NCI-H82 treated with DMSO at 0.1 percent for 48 hours (cell line): ENCODE measurements at regions not wholly inside any gene's neighbourhood (a gene's known extent, or its start where the extent isn't known, plus 50 kb on each side); places are given as distances from the start of the nearest gene placed in this dataset.
A peak's percentile ranks its signal among the peaks of the same experiment; 100 is the strongest.

ENCODE experiments used
- DNase-seq: peaks from one replicate; lab custom pipeline; 2025; ENCODE audit not compliant: unreplicated experiment; lab: John Stamatoyannopoulos, UW

DNA sequence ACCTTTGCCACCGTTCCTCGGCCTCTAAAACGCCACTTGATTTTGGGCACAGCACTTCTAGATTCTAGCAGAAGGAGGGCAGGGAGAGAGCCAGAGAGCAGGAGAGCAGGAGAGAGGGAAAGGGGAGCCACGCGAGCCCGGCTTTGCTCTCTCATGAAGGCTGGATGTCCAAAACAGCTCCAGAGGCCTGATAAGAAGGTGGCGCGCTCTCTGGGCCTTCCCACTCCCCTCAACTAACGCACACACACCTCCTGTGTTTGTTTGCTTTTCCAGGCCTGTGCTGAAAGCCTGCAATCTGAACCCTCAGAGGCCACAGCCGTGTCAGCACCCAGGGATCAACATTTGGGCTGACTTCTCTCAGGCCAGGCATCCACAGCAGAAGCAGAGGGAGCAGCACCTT is 184.8 kb upstream of the SOX11 start:
- no peak for DNase-seq

DNA sequence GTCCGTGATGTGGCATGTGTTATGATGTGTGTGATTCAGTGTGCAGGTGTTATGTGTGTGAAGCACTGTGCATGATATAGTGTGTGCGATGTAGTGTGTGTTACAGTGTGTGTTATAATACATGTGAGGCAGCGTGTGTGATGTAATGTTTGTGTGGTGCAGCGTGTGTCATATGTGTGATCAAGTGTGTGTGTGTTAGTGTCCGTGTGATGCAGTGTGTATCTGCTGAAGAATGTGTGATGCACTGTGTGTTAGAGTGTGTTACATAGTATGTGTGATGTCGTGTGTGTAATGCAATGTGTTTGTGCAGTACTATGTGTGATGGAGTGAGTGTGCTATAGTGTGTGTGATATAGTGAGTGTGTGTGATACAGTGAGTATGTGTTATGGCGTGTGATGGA is 182.8 kb upstream of the SOX11 start:
- DNase-seq: no peak

DNA sequence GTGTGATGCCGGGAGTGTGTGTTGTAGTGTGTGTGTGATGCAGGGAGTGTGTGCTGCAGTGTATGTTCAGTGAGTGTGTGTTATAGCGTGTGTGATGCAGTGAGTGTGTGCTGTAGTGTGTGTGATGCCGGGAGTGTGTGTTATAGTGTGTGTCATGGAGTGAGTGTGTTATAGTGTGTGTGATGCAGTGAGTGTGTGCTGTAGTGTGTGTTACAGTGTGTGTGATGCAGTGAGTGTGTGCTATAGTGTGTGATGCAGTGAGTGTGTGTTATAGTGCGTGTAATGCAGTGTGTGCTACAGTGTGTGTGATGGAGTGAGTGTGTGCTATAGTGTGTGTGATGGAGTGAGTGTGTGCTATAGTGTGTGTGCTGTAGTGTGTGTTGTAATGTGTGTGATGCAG is 182.1 kb upstream of the SOX11 start:
- no peak for DNase-seq

DNA sequence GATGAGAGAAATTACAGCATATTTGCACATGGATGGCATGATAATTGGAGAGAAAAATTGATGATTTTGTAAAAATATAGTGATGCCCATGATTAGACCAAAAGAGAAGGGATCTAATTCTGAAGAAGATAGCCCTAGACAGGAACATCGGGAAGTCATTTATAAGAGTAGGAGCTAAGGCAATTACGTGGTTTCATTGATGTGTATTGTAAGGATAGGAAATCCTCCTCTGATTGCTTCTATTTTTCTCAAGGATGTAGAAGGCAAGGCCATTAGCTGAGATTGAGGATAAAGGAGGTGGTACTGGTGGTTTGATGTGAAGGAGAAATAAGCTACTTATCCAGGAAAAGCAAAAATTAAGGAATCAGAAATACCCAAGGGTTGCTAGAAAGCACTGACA is 176.5 kb upstream of the SOX11 start:
- DNase-seq: no peak

DNA sequence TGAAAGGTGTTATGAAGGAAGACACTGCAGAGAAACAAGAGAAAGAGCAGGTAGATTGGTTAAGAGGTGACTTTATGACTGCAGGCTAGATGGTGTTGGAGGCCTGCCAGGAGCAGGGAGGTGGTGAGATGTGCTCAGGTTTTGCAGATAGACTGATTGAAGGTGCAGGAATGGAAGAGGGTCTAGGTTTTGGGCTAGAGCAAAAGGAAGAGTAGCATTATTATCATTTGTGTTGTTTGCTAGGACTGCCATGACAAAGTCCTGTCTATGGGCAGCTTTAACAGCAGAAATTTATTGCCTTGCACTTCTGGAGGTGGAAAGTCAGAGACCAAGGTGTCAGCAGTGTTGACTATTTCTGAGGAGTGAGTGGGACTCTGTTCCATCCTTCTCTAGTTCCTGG is 172.9 kb upstream of the SOX11 start:
- no peak for DNase-seq

DNA sequence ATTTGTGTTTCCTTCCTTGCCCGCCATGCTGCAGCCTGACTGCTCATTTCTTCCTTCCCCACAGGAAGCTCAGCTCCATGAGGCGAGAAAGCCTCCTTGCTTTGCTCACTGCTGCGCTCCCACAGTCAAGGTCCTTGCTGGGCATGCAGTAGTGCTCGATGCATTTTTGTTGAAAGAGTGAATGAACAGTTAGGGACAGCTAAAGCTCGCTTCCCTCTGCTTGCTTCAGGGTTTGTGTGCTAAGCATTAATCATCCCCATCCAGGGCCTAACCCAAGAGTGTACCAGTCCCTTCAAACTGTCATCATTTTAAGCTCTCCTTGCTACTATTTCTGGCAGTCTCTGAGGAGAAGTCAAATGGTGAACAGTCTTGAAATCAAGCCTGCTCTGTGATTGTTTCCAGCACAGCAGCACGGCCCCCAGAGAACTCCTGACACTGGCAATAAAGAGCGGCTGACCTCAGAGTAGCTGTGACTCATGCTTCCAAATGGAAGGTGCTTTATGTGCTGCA is 171.7 kb upstream of the SOX11 start:
- no peak for DNase-seq

DNA sequence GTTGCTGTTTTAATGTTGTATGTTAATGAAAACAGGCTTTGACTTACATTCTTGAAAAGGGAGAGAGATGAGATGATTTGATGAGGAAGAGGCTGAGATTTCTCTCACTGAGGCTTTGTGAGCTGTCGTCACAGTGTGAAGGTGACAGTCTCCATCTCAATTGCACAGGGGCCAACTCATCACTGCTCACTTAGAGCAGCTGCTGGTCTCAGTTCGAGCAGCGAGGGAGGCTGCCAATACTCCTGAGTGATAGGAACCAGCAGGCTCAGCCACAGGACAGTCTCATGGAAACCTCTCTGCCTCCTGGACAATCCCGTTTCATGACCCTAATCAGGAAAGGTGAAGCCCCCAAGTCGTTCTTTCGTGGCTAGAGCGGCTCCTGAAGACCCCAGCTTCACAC is 170.7 kb upstream of the SOX11 start:
- no peak for DNase-seq

DNA sequence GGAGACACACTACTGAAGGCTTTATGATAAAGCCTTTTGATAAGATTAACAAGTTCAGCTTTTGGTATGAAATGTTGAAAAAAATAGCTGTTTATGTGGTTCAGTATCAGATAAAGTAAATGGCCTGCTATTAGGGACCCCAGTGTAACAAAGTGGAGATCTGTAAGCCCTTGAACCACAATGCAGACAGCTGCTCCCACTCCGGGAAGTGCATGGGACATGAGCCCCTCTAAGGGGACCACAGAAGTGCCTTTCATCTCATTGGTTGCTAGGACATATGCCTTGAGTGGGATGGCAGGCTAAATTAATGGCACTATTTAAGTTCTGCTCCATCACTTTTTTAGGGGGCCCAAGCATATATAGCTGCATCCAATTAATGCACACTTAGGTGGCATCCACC is 167.6 kb upstream of the SOX11 start:
- DNase-seq: no peak

DNA sequence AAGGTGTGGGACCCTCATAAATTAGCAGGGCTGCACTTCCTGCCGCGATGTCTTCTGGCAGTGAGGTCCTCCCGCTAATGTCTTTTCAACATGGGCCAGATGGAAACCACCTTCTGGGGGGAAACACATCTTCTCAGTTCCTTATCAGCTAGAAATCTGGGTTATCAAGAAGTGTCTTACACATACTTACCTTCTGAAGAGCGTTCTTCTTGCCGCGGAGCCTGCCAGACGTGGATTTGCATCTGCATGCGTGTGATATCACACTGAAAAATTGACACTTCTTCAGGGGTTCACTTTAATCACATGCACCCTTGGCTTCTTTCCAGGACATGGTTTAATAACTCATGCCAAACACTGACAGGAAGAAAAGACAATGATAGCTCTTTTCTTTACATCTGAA is 163.5 kb upstream of the SOX11 start:
- no peak for DNase-seq

DNA sequence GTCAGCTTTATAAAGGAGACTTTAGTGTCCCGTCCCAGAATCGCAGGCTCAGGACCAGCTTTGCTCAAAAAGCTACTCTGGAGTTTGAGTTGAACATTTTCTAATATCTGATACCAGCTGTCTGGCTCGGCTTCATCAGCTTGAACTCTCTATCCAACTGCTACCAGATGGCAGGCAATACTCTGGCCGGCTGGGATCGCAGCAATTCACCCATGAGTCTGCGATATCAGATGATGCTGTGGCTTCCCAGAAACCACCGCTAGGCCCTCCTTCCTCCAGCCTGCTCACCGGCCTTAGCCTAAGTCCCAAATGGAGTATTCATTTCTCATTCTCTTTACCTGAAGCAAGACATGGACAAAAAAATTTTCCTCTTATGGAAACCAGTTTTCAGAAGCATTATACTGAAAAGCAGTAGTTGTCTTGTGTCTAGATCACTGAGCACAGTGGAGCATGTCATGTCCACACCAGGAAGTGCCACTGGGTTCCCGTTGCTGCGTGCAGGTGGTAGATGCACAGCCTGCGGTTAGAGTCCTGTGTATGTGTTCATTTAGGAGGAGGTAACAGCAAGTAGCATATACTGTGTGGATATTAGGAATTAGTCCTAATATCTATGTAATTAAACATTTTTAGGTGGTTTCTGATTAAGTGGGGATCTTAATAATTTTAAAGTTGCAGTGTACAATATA is 162.0 kb upstream of the SOX11 start:
- DNase-seq: peak; percentile 12

DNA sequence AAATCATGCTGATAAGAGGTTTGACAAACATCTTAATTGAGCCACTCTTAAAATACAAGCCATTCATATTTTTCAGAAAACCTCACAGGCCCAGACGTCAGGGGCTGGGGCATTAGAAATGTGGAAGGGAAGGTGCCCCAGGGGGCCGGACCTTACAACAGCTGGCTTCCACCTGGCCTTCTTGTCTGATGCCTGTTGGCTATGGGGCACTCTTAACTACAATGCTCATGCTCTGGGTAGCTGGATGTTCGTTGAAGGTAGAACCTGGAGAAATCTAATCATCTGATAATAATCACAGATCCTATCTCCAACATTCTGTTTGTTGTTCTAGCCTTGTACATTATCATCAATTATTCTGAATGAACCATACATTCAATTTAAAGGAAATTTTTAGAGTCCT is 156.9 kb upstream of the SOX11 start:
- DNase-seq: no peak

DNA sequence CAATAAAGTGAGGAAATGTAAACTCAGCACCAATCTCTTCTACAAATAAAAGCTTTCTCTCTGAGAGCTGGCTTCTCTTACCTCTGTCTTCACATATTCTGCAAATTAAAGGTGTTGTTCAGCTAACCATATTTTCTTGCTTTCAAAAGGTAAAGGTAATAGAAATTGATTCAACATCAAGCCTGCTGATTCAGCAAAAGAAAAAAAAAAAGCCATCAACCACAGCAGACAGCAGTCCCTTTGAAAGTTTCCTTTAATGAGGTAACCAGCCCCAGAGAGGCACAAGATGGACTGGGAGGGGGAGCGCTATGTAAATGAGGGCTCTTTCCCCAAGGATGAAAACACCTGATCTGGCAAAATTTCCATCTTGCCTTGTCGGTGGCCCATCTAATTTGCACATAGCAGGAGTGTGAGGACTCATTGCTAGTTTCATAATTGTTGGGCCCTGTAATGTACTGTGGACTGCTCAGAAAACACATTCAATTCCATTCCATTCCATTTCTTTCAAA is 154.9 kb upstream of the SOX11 start:
- no peak for DNase-seq

DNA sequence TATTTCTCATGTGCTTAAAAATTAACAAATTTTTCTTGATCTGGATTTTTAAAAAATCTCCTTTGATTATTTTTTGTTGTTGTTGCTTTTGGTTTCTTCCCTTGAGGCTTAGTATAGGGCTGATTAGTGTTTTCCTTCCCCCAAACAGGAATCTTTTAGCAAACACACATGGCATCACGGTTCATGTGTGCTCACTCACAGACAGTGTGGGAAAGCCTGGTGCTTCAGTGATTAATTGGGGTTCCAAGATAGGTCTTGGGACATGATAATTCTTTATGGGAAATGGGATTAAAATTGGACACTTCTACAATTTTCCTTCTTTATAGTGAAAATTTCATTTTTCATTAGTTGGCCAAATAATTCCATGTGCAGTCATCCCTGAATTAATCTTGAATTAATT is 153.9 kb upstream of the SOX11 start:
- DNase-seq: no peak

DNA sequence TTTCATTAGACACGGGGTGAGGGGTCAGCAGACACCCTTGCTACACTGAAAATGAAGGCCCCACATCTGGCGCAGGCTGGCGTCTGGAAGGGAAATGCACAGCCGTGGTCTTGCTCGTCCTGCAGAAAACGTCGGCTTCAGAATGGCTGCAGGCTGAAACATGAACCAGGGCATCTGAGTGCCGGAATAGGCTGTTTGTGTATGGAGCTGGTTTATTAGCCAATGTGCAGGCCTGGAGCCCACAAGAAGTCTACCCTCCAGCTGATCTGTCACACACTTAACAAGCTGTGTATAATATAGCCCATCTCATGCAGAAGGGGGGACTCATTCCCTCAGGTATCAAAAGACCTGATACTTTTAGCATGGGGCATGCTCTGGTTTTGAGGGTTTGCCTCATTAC is 153.4 kb upstream of the SOX11 start:
- DNase-seq: no peak

DNA sequence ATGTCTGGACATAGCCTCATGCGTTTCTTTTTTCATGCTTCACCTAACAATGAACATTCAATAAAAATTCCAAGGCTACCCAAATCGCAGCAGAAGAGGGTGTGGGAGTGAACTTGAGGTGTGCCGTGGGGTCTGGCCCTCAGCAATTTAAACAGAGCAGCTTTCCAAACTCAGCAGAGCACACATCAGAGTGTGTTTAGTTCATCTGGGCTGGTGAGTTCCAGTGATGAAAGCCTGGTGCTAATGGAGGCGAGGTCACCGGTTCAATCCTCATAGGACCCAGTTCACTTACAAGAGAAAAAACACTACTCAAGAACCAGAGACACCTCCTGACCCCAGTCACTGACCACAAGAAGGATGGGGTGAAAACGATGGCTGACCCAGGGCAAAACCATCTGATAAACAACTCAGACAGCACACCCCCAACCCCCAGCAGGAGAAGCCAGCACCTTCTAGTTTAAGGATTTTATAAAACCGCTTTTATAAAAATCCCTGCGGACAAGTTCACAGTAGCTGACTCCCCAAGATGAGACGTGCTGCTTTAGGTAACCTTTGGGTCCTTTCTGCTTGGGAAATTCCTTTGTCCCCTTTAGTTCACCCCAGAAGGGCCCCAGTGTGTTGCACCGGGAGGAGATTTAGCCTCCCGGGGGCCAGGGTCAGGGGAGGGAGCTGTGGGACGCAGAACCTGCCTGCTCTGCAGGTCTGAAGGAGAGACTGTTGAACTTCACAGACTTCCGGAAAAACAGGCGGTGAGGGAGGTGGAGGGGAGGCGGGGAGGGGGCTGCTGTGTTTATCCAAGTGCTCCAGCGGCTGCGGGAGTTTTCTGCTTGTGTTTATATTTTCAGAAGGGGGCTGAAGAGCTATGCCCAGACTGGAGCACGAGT is 152.7 kb upstream of the SOX11 start:
- DNase-seq: no peak

DNA sequence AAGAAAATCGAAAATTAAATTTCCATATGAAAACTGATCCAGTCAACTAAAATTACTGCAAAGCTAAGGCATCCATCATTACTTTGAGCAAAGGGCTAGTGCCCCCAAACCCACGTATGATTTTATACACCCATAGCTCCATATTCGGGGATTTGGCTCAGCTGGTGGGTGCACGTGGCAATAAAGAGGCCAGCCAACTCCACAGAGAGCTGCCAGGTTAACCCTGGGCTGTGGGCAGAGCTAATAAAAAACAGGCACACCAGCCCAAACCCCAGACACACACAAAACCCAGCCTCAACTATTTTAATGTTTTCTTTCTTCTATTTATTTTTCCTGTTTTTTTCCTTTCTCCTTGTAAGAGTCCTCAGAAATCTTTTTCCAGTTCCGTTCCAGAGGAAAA is 151.3 kb upstream of the SOX11 start:
- DNase-seq: no peak

DNA sequence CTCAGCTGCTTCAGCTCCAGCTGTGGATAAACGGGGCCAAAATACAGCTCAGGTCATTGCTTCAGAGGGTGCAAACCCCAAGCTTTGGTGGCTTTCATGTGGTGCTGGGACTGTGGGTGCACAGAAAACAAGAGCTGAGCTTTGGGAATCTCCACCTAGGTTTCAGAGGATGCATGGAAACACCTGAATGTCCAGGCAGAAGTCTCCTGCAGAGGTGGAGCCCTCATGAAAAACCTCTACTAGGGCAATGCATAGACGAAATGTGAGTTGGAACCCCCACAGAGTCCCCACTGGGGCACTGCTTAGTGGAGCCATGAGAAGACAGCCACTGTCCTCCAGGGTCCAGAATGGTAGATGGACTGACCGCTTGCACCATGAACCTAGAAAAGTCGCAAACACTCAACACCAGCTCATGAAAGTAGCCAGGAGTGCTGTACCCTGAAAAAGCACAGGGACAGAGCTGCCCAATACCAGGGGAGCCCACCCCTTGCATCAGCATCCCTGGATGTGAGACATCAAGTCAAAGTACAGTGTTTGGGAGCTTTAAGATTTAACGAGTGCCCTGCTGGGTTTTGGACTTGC is 147.9 kb upstream of the SOX11 start:
- DNase-seq: no peak

DNA sequence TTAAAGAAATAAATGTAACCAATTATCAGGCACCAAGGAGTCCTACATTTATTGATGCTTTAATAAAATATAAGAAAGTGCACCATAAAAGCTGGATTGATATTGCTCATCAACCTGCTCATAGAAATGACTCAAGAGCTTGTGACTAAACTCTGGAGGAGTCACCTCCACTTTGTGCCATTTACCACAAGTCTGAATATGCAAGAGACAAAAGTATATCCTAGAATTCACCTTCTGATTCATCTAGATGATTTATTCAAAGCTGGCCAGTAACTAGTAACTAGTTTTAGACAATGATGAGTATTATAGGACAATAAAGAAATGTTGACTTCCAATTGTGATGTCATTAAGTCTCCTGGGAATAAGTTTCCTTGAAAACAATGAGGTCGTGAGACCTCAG is 146.0 kb upstream of the SOX11 start:
- DNase-seq: no peak

DNA sequence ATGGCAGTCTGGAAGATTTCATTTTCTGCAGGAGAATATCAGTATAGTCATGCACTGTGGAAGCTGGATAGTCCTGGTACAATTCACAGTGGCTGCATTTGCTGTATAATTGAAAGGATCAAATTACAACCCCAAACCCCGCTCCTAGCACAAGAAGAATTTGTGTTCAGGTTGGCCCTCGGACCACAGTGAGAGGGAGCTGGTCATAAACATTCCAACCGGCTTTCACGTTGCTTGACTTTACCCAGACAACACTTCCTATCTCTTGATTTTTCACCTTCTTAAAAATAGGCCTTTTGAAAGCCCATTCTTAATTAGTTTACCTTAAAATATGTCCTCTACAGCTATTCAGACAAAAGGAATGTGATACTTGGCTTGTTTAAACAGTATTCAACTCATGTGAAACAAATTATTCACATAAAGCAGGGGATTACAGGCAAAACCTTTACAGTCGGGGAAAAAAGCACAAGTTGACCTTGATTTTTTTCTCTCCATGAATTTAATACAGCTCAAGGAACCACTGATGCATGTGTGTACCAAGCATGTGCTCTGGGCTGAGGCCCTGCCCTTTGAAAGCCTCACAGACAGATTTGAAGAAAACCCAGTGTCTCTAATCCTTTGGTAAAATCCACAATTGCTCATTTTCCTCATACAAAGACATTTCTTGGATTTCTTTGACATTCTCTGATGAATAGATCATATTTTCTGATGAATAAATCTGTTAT is 143.0 kb upstream of the SOX11 start:
- no peak for DNase-seq

DNA sequence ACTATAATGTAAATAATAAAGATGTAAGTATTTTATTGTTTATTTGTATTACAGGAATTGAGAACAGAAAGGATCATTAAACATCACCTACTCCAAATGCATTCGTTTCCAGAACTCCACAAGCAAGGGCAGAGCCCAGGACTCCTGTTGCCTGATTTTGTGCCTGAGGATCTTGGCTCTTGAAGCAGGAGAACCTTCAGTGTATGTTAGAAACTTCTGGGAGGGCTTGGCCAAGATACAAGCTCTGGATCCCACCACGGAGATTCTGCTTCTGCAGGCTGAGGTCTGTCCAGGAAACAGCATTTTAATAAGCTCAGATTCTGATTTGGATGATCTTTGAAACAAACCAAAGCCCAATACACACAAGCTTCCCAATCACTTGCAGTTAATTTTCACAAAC is 142.4 kb upstream of the SOX11 start:
- no peak for DNase-seq

DNA sequence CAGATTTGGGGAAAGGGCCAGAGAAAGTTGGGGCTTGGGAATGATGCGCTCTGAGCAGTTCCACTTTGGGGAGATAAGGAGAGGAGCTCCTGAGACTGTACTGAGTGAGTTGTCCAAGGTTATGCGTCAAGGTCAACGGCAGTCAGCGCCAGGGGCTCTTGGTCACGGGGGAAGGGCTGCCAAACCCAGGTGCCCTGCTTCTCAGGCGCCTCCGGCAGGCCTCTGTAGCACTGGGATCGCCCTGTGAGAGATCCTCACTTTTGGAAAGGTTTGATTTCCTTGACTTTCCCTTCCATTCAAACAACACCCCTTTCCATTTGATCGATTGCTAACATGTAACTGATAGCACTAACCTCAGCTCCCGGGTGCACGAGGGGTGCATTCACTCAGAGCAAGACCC is 136.5 kb upstream of the SOX11 start:
- DNase-seq: no peak
